WTC11 (cell line): ENCODE measurements at regions not wholly inside any gene's neighbourhood (a gene's known extent, or its start where the extent isn't known, plus 50 kb on each side); places are given as distances from the start of the nearest gene placed in this dataset.
"Not testable (repeated sequence)": the region's sequence is repeated elsewhere in the genome, so short reads cannot be mapped to it uniquely, and the experiment has no call there.

Source experiments
- ATAC-seq: fragments of 200-7000 bp; cut with Tn5 transposase; 2 replicates; pipeline ENCODE4 v1.10.0; 2021; ENCODE audit warnings: mild to moderate bottlenecking, moderate library complexity
- CTCF ChIA-PET: fragments of 300-600 bp; sonication (Branson Sonifier 250); formaldehyde crosslinking; loops from one replicate; lab custom pipeline; 2021; ENCODE audit warnings: antibody characterized with exemption; lab: Charles Lee
- POLR2A ChIA-PET: fragments of 350-600 bp; sonication (Branson Sonifier 250); formaldehyde crosslinking; loops from one replicate; lab custom pipeline; 2021; ENCODE audit warnings: antibody characterized with exemption; lab: Charles Lee
- DNase-seq: peaks from one replicate; pipeline ENCODE4 v3.0.0; 2021; ENCODE audit warnings: low spot score
- H3K27ac Mint-ChIP-seq: 2 replicates; pipeline ENCODE4 v1.8.0; 2021; ENCODE audit warnings: mixed read lengths
- H3K27me3 Mint-ChIP-seq: 2 replicates; pipeline ENCODE4 v1.8.0; 2021; ENCODE audit warnings: low read depth, mild to moderate bottlenecking, moderate library complexity, mixed read lengths
- H3K36me3 Mint-ChIP-seq: 2 replicates; pipeline ENCODE4 v1.8.0; 2021; ENCODE audit warnings: mixed read lengths
- H3K4me1 Mint-ChIP-seq: 2 replicates; pipeline ENCODE4 v1.8.0; 2022; ENCODE audit warnings: mixed read lengths
- H3K4me3 Mint-ChIP-seq: 2 replicates; pipeline ENCODE4 v1.8.0; 2021; ENCODE audit warnings: mild to moderate bottlenecking, moderate library complexity, mixed read lengths
- H3K9me3 Mint-ChIP-seq: 2 replicates; pipeline ENCODE4 v1.8.0; 2021; ENCODE audit warnings: mixed read lengths
- ATF3 ChIP-seq: sonication (generic); formaldehyde crosslinking; conservative IDR thresholded peaks from 2 replicates; pipeline ENCODE4 v1.8.1; 2022; ENCODE audit warnings: mild to moderate bottlenecking, missing genetic modification reagents
- CREB1 ChIP-seq: sonication (generic); formaldehyde crosslinking; IDR thresholded peaks from 2 replicates; pipeline ENCODE4 v1.8.0; 2023; ENCODE audit warnings: mild to moderate bottlenecking, missing genetic modification reagents
- E2F1 ChIP-seq: sonication (generic); formaldehyde crosslinking; IDR thresholded peaks from 2 replicates; pipeline ENCODE4 v1.8.0; 2022; ENCODE audit warnings: mild to moderate bottlenecking, missing genetic modification reagents
- E2F5 ChIP-seq: sonication (generic); formaldehyde crosslinking; IDR thresholded peaks from 2 replicates; pipeline ENCODE4 v1.8.1; 2022; ENCODE audit warnings: mild to moderate bottlenecking, moderate library complexity, missing genetic modification reagents
- ELF4 ChIP-seq: sonication (generic); formaldehyde crosslinking; IDR thresholded peaks from 2 replicates; pipeline ENCODE4 v1.8.1; 2022; ENCODE audit warnings: low read depth, mild to moderate bottlenecking, moderate library complexity, missing genetic modification reagents
- GTF2I ChIP-seq: fragments of 250-450 bp; sonication (Bioruptor Pico); conservative IDR thresholded peaks from 2 replicates; pipeline ENCODE4 v1.4.0; 2021; ENCODE audit warnings: mild to moderate bottlenecking
- NFYB ChIP-seq: sonication (generic); formaldehyde crosslinking; conservative IDR thresholded peaks from 2 replicates; pipeline ENCODE4 v1.8.0; 2022; ENCODE audit warnings: low read depth, missing genetic modification reagents
- PREB ChIP-seq: sonication (generic); formaldehyde crosslinking; IDR thresholded peaks from 2 replicates; pipeline ENCODE4 v1.8.1; 2022; ENCODE audit warnings: mild to moderate bottlenecking, missing genetic modification reagents, moderate library complexity, borderline replicate concordance
- TCF7 ChIP-seq: sonication (generic); formaldehyde crosslinking; IDR thresholded peaks from 2 replicates; pipeline ENCODE4 v1.8.0; 2022; ENCODE audit warnings: mild to moderate bottlenecking, low read depth, missing genetic modification reagents, moderate library complexity
- TEAD4 ChIP-seq: sonication (generic); formaldehyde crosslinking; IDR thresholded peaks from 2 replicates; pipeline ENCODE4 v1.8.0; 2022; ENCODE audit warnings: mild to moderate bottlenecking, missing genetic modification reagents
- USF2 ChIP-seq: sonication (generic); formaldehyde crosslinking; IDR thresholded peaks from 2 replicates; pipeline ENCODE4 v1.8.1; 2023; ENCODE audit warnings: mild to moderate bottlenecking, missing genetic modification reagents, moderate library complexity
- ZBTB43 ChIP-seq: sonication (generic); formaldehyde crosslinking; IDR thresholded peaks from 2 replicates; pipeline ENCODE4 v1.8.1; 2023; ENCODE audit warnings: mild to moderate bottlenecking, missing genetic modification reagents
- ZMAT4 ChIP-seq: fragments of 250-450 bp; sonication (Bioruptor Pico); IDR thresholded peaks from 2 replicates; pipeline ENCODE4 v1.9.0; 2021; ENCODE audit warnings: mild to moderate bottlenecking
- ZNF121 ChIP-seq: sonication (generic); formaldehyde crosslinking; IDR thresholded peaks from 2 replicates; pipeline ENCODE4 v1.8.0; 2023; ENCODE audit warnings: missing genetic modification reagents
- ZNF219 ChIP-seq: sonication (generic); formaldehyde crosslinking; IDR thresholded peaks from 2 replicates; pipeline ENCODE4 v1.8.0; 2023; ENCODE audit warnings: missing genetic modification reagents, mild to moderate bottlenecking, borderline replicate concordance
- ZNF281 ChIP-seq: sonication (generic); formaldehyde crosslinking; IDR thresholded peaks from 2 replicates; pipeline ENCODE4 v1.8.0; 2023; ENCODE audit warnings: mild to moderate bottlenecking, missing genetic modification reagents
- ZNF317 ChIP-seq: sonication (generic); formaldehyde crosslinking; IDR thresholded peaks from 2 replicates; pipeline ENCODE4 v1.8.1; 2023; ENCODE audit warnings: low read depth, mild to moderate bottlenecking, moderate library complexity, missing genetic modification reagents, borderline replicate concordance

GRCh38 chr2:114018464-114018863, 128.6 kb downstream of the ACTR3 start:
- peaks cover 33% of the 10 kb centered on the region for H3K36me3 Mint-ChIP-seq
- H3K9me3 Mint-ChIP-seq = peaks cover 44% of the 10 kb centered on the region
- DNase-seq, H3K27me3 Mint-ChIP-seq, H3K4me3 Mint-ChIP-seq, POLR2A ChIA-PET, H3K4me1 Mint-ChIP-seq, CTCF ChIA-PET, H3K27ac Mint-ChIP-seq, ATAC-seq: not testable (repeated sequence)

- Mint-ChIP-seq H3K27me3 (no peaks in the 10 kb centered on the region), H3K4me3 (no peak overlapping the region), H3K9me3 (peaks cover 38% of the 10 kb centered on the region), H3K27ac (no peak overlapping the region), H3K36me3 (peaks cover 33% of the 10 kb centered on the region), H3K4me1 (no peaks in the 10 kb centered on the region)
- no peak for ATAC-seq
- DNase-seq = no peak
- TF ChIP-seq CREB1 (CRISPR knock-in tag) (no peak), E2F5 (no peak), ZNF281 (CRISPR knock-in tag) (no peak), ZNF219 (CRISPR knock-in tag) (no peak), ZBTB43 (CRISPR knock-in tag) (no peak), ZNF317 (CRISPR knock-in tag) (no peak), NFYB (CRISPR knock-in tag) (no peak), ATF3 (no peak), E2F1 (CRISPR knock-in tag) (no peak), ZMAT4 (no peak), ZNF121 (CRISPR knock-in tag) (no peak), TCF7 (CRISPR knock-in tag) (no peak), ELF4 (CRISPR knock-in tag) (no peak), PREB (no peak), GTF2I (CRISPR knock-in tag) (no peak), TEAD4 (CRISPR knock-in tag) (no peak), USF2 (CRISPR knock-in tag) (no peak)
- CTCF ChIA-PET = no interaction called here
- POLR2A ChIA-PET = no interaction called here
Observed at GRCh38 chr2:114020668-114021067, 130.8 kb downstream of the ACTR3 start.
